ENCODE measurements at regions not wholly inside any gene's neighbourhood (a gene's known extent, or its start where the extent isn't known, plus 50 kb on each side); places are given as distances from the start of the nearest gene placed in this dataset.
"Not testable (repeated sequence)": the region's sequence is repeated elsewhere in the genome, so short reads cannot be mapped to it uniquely, and the experiment has no call there.

GRCh38 chr21:43286196-43286595, 117.4 kb downstream of the CRYAA start:
- no peak for DNase-seq

DNA sequence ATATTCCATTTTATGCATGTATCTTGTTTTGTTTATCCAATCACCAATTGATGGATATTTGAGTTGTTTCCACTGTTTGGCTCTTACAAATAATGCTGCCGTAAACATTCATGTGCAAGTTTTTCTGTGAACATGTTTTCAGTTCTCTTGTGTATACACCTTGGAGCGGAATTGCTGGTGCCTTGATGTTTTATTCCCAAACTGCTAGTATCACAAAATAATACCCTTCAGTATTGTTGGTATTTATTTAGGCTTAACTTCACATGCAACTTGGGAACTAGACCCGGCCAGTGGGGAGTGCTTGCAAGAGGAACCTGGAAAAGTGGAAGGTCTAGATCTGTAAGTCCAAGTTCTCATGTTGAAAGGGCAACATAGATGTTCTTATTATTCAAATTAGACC, 115.9 kb downstream of the CRYAA start:
- no peak for DNase-seq

GRCh38 chr21:43284238-43284637, 115.4 kb downstream of the CRYAA start:
- DNase-seq: no peak

GRCh38 chr21:43283925-43284221, 115.1 kb downstream of the CRYAA start:
- not testable (repeated sequence) for DNase-seq

DNA sequence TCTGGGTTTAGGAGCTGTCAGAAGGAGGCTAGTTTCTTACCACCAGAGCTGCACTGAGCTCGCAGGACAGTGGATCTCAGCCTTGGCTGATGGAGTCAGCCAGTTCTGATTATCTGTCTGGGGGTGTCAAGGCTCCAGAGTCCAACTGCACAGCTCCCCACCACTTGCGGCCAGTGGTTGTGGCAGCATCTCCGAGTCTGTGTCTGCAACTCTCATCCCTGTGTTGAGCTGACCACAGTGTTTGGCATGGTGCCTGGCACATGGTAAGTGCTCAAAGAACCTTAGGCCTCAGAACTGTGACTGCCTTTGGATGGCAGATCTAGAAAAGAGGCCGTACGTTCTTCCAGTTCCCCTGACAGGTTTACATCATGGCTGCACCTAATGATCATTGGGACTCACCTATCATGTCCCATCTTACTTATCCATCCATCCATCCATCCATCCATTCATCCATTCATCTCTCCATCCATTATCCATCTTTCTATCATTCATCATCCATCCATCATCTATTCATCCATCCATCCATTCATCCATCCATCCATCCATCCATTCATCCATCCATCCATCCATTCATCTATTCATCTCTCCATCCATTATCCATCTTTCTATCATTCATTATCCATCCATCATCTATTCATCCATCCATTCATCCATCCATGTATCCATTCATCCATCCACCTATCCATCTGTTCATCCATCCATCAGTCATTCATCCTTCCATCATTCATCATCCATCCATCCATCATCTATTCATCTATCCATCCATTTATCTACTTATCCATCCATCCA, 114.5 kb downstream of the CRYAA start:
- DNase-seq: no peak

- no peak for DNase-seq
These were observed 113.7 kb downstream of the CRYAA start for GRCh38 chr21:43282358-43283120.

GRCh38 chr21:43281661-43282357, 113.0 kb downstream of the CRYAA start:
- no peak for DNase-seq

GRCh38 chr21:43280949-43281633, 112.3 kb downstream of the CRYAA start:
- DNase-seq: no peak

DNA sequence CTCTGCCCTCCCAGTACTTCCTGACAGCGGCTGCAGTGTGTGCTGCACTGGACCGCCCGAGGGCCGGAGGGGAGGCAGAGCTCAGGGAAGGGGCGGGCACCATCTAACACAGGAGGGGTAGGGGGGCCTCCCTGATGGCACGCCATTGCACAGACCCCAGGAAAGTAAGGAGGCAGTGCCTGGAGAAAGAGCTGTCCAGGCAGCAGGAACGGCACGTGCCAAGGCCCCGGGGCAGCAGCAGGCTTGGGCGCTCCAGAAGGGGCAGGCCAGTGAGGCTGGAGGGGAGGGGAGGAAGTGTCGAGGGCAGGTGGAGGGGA, 110.7 kb downstream of the CRYAA start:
- no peak for DNase-seq

DNA sequence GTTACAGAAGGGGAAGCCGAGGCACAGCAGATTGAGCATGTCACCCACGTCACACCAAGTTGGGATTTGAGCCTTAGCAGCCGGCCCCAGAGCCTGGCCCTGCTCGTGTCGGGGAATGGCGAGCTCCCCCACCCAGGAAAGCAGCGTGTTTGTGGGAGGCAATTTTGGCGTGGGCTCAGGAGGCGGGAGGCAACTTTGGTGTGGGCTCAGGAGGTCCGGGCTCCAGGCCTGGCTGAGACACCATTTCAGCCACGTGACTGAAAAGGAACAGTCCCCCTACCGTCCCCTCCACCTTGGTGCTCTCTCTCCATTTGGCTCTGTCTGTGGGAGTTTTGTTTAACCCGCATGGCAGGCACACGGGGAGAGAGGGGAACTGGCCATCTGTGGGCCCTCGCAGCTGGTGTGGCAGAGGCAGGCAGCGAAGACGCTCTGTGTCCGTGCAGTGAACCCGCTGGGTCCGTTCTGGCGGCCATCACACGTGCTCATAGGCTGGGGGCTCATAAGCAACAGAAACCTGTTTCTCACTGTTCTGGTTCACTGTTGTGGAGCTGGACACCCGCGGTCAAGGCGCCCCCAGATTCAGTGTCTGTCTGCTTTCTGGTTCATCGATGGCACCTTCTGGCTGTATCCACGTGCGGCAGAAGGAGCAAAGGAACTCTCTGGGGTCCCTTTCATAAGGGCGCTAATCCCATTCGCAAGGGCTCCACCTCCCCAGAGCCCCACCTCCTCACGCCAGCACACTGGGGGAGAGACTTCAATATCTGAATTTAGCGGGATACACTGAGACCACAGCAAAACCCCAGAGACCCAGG, 110.2 kb downstream of the CRYAA start:
- no peak for DNase-seq

GRCh38 chr21:43278359-43278758, 109.6 kb downstream of the CRYAA start:
- DNase-seq: no peak

- no peak for DNase-seq
These were observed 108.9 kb downstream of the CRYAA start for GRCh38 chr21:43277481-43278351.

DNA sequence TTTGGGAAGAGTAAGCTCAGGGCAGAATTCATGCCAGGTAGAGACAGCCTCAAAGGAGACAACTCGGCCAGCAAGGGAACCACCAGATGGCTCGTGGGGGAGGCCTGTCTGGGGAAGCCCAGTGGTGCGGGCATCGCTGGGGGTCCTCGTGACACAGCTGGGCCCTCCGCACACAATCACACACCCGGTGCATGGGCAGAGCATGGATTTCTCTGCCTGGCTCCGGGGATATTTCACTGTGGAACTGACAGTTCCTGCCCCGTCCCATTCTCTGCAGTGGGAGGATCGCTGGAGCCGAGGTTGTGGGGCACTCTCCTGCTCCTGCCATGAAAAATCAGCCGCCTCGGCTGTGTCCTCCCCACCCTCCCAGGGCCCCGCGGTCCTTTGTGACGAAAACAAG, 108.0 kb downstream of the CRYAA start:
- DNase-seq: no peak

- DNase-seq: peak; percentile 16 to 35
These were observed 106.8 kb downstream of the CRYAA start for GRCh38 chr21:43275421-43276211.

DNA sequence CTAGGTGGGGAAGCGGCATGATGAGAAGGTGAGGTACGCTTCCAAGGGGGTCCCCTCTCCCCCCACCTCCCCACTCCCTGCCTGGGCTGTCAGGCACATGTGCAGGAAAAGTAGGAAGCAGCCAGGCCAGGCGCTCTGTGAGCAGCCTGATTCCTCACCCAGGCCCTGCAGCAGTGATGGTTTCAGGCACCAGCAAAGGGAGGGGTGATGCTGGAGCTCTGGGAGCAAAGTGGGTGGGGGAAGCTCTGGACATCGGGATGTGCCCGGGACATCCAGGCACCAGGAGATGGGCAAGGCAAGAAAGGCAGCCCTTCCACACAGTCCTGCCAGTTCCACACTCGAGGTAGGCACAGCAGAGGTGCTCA, 106.1 kb downstream of the CRYAA start:
- DNase-seq: no peak

DNA sequence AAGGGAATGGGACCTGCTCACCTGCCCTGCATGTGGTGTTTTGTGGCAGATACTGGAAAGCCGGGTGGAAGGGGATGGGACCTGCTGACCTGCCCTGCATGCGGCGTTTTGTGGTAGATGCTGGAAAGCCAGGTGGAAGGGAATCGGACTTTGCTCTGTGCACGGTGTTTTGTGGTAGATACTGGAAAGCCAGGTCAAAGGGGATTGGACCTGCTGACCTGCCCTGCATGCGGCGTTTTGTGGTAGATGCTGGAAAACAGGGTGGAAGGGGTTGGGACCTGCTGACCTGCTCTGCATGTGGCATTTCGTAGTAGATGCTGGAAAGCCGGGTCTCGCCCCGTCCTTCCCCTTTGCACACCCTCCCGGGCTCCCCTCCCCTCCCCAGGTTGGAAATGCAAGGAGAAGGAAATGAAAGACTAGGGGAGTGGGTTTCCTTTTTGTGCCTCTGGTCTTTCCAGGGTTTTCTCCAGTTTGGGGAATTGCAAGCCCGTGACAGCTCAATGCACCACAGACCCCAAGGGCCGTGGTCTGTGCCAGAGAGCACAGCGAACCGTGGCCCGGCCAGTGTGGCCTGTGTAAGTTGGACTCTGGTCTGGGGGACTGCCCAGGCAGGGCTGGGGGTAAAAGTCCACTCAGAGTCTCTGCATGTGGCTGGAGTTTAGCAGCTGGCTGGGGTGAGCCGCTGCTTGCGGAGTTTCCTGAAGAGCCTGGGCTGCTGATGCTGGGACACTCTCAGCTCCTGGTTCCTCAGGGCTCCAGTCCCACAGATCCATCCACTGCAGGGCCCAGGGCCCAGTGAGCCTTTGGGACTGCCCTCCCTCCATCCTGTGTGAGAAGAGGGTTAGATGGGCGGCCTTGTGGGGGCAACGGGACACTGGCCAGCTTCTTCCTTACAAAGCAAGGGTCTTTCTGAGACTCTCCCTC, 105.5 kb downstream of the CRYAA start:
- DNase-seq: no peak

DNA sequence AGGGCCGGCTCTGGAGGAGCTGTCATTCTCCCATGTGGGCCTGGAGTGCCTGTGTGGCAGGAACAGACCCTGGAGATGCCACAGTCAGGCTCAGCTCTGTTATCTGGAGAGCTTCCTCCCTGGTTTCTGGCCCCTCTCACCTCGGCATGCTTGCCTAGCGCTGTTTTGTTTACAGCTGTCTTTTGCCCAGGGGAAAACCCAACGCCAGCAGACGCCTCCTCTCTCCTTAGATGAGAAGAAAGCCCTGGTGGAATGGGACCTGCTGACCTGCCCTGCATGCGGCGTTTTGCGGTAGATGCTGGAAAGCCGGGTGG, 104.9 kb downstream of the CRYAA start:
- no peak for DNase-seq

- no peak for DNase-seq
These were observed 104.4 kb downstream of the CRYAA start for GRCh38 chr21:43273016-43273707.

- DNase-seq: no peak
These were observed 103.8 kb downstream of the CRYAA start for GRCh38 chr21:43272591-43272990.

All from CD4-positive, alpha-beta T cell treated with Interleukin-1 beta for 1 hour (primary cell).